ENCODE measurements at regions not wholly inside any gene's neighbourhood (a gene's known extent, or its start where the extent isn't known, plus 50 kb on each side); places are given as distances from the start of the nearest gene placed in this dataset.

- TF ChIP-seq CTCF (IDR thresholded peaks at IDR 0.05), result no peak
- no peak for TF ChIP-seq POLR2A (IDR thresholded peaks at IDR 0.05)
- no peak for TF ChIP-seq POLR2AphosphoS5 (IDR thresholded peaks at IDR 0.05)
Observed at GRCh38 chr1:212215910-212216309, 69.3 kb upstream of the PPP2R5A start.
